IPS-NIHi7 (cell line): ENCODE measurements at regions not wholly inside any gene's neighbourhood (a gene's known extent, or its start where the extent isn't known, plus 50 kb on each side); places are given as distances from the start of the nearest gene placed in this dataset.
"Not testable (repeated sequence)": the region's sequence is repeated elsewhere in the genome, so short reads cannot be mapped to it uniquely, and the experiment has no call there.

Experiments
- DNase-seq: peaks from one replicate; pipeline ENCODE4 v3.0.0; 2012; ENCODE audit warnings: mixed read lengths; ENCODE audit errors: extremely low spot score

GRCh38 chr4:92232566-92232965 lies 71.2 kb upstream of the GRID2 start:
- DNase-seq = no peak

- DNase-seq = no peak
Observed at GRCh38 chr4:92234393-92235176, 69.2 kb upstream of the GRID2 start.

GRCh38 chr4:92235731-92236130 lies 68.0 kb upstream of the GRID2 start:
- DNase-seq = no peak

GRCh38 chr4:92236877-92237276 lies 66.9 kb upstream of the GRID2 start:
- DNase-seq = no peak

- DNase-seq = no peak
Observed at GRCh38 chr4:92237559-92237958, 66.2 kb upstream of the GRID2 start.

- no peak for DNase-seq
Observed at GRCh38 chr4:92241094-92241493, 62.7 kb upstream of the GRID2 start.

- DNase-seq = no peak
Observed at GRCh38 chr4:92246384-92246783, 57.4 kb upstream of the GRID2 start.

- DNase-seq = no peak
Observed at GRCh38 chr4:92249541-92249940, 54.2 kb upstream of the GRID2 start.

- DNase-seq = no peak
Observed at GRCh38 chr4:92251711-92252110, 52.1 kb upstream of the GRID2 start.

GRCh38 chr4:92252358-92252757 lies 51.4 kb upstream of the GRID2 start:
- not testable (repeated sequence) for DNase-seq

GRCh38 chr4:92252846-92253245 lies 50.9 kb upstream of the GRID2 start:
- no peak for DNase-seq

GRCh38 chr4:92253550-92253949 lies 50.2 kb upstream of the GRID2 start:
- DNase-seq = no peak
